HG03457 (cell line): ENCODE measurements at regions not wholly inside any gene's neighbourhood (a gene's known extent, or its start where the extent isn't known, plus 50 kb on each side); places are given as distances from the start of the nearest gene placed in this dataset.
"Not testable (repeated sequence)": the region's sequence is repeated elsewhere in the genome, so short reads cannot be mapped to it uniquely, and the experiment has no call there.

Source experiments
- ATAC-seq: cut with Tn5 transposase; IDR thresholded peaks from one replicate; pipeline ENCODE4 v1.9.1; 2021; ENCODE audit warnings: moderate number of reproducible peaks; ENCODE audit not compliant: unreplicated experiment

DNA sequence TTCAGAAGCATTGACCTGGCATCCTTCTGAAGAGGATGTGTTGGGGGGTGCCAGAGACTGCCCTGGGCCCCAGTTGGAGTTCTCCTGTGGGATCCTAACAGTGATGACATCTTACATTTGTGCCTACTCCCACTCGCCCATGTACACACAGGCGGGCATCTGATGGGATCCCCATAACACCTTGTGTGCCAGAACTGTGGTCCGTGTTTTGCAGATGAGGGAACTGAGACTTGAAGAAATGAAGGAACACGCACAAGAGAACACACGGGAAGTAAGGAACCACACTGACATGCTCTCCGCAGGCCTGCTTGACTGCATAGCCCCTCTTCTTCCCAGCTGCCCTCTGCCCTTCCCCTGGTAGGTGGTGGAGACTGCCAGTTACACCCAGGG lies 255.3 kb downstream of the MYCN start:
- ATAC-seq, result no peak

DNA sequence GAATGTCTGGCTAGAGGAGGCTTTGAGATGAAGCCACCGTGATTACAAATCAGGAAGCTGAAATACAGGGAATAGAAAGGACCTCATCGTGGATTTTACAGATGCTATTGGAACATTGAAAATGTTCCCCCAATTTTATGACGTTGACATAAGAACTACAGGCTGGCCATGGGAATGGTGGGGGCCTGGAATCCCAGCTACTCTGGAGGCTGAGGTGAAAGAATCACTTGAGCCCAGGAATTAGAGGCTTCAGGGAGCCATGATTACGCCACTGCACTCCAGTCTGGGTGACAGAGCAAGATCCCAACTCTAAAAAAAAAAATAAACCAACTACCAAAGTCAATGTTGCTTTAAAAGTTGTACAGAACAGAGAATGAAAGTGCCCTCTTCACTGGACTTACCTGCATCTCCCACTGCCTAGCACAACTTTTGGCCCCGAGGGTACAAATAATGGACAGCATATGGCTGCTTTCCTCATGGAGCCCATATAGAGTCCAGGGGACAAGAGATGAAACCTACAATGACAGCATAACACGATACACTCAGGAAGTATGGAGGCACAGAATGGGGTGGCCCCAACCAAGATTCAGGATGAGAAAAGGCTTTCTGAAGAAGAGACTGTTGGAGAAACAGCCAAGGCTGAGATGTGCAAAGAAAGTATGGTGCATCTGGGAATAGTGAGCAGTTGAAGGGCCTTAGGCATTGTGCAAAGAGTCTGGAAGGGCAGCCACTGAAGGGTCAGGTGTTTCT lies 254.8 kb downstream of the MYCN start:
- ATAC-seq, result no peak

DNA sequence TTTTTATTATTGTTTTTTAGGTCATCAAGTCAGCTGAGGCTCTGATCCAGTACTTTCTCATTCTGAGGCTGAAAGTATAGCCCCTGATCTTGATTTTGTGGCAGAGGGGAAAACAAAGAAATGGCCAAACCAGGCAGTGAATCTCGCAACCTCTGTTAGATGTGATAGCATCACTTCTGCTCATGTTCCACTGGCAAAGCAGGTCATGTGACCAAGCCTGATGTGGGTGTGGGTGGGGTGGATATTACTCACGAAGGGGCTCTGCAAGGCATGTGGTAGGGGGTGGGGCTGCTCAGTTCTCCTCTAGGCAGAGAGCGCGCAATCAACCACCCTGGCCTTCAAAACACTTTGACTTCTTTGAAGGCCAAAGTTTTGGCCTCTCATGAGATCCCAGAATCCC lies 254.2 kb downstream of the MYCN start:
- no peak for ATAC-seq

DNA sequence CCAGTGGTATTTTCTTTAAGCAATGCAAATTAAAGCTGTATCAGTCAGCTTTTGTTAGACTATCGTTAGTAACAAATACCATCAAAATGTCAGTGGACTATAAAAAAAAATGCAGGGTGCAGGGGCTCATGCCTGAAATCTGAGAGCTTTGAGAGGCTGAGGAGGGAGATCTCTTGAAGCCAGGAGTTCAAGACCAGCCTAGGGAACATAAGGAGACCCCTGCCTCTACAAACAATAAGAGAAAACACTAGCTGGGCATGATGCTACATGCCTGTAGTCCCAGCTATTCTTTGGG lies 253.7 kb downstream of the MYCN start:
- no peak for ATAC-seq

DNA sequence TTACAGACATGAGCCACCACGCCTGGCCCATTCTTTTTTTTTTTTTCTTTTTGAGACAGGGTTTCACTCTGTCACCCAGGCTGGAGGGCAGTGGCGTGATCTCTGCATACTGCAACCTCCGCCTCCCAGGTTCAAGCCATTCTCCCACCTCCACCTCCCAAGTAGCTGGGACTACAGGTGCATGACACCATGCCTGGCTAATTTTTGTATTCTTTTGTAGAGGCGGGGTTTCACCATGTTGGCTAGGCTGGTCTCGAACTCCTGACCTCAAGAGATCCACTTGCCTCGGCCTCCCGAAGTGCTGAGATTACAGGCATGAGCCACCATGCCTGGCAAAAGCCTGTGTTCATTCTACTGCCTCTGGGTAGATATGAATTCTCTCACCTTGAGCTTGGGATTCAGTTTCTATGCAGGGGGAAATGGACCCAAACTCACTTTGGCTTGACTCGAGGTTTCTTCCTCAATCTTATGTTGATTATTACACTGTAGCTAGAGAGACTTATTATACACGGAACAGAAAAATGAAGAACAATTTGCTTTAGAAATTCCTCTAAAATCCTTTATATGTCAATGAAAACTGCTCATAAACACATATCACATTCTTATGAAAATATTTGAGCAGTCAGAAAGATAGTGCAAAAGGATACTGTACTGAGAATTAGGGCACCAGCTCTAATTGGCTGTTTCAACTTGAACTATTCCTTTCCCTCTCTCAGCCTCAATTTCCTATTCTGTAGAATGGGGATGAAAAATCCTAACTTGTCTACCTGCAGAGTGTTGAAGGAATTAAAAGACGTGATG lies 252.3 kb downstream of the MYCN start:
- no peak for ATAC-seq

DNA sequence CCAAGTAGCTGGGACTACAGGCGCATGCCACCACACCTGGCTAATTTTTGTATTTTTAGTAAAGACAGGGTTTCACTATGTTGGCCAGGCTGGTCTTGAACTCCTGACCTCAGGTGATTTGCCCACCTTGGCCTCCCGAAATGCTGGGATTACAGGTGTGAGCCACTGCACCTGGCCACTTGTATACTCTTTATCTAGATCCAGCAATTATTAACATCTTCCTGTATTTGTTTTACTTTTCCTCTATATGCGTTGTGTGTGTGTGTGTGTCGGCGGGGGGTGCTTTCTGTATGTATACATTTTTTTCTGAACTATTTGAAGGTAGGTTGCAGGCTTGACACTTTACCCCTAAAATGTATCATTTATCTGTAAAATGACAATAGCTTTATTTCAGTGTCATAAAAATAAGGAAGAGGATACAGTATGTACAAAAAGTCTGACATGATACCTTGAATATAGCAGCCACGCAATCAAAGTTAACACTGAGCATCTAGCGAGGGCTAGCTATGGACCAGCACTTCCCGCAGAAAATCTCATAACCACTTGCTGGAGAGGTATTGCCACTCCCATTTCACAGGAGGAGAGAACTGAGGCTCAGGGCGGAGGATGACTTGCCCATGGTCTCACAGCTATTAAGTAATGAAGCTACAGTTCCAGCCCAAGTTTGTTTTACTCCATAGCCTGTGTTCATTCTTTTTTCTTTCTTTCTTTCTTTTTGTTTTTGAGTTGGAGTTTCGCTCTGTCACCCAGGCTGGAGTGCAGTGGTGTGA lies 251.3 kb downstream of the MYCN start:
- no peak for ATAC-seq

DNA sequence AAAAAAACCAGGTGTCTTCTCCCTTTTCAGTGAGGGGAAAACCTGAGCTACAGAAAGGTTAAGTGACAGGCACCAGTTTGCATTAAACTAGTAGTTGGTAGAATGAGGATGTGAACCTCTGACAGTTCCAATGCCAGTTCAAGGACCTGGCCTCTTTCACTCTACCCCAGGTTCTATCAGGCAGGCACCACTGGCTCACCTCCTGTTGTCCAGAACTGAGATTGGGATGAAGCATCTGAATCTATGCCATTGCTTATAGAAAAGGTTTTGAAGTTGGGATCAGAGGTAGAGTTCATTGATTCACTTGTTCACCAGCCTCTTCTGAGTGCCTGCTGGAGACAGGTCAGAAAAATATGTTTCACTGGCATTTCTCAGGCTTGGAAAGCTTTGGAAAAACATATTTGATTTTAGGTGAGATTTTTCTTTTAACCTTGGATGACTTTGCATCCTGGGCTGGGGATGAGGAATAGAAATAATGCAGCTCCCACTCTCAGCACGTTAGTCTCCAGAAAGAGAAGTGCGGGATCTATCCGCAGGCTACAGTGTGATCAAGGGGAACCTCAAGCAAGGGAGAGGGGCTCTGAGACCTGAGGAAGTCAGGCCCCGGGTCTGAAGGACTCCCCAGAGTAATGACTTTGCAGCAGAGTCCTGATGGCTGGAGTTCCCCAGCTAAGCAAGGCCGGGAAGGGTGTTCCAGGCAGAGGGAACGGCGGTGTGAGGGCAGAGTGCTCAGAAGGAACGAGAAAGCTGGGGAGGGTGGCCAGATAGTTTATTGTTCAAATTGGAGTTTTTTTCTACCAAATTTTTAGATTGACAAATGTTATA lies 250.3 kb downstream of the MYCN start:
- ATAC-seq, result no peak

DNA sequence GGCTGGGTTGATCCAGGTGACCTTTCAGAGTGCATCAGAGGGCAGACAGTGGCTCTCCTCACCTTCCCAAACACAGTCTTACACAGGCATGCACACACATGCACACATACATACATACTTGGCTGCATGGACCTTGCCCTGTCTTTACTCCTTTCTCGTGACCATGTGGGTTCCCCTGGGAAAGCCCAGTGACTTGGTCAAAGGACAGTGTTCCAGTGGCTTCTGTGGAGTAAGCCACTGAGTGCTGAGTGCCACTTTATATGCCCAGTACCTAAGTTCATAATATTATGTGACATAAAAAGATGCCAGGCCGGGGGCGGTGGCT lies 249.4 kb downstream of the MYCN start:
- ATAC-seq, result no peak

DNA sequence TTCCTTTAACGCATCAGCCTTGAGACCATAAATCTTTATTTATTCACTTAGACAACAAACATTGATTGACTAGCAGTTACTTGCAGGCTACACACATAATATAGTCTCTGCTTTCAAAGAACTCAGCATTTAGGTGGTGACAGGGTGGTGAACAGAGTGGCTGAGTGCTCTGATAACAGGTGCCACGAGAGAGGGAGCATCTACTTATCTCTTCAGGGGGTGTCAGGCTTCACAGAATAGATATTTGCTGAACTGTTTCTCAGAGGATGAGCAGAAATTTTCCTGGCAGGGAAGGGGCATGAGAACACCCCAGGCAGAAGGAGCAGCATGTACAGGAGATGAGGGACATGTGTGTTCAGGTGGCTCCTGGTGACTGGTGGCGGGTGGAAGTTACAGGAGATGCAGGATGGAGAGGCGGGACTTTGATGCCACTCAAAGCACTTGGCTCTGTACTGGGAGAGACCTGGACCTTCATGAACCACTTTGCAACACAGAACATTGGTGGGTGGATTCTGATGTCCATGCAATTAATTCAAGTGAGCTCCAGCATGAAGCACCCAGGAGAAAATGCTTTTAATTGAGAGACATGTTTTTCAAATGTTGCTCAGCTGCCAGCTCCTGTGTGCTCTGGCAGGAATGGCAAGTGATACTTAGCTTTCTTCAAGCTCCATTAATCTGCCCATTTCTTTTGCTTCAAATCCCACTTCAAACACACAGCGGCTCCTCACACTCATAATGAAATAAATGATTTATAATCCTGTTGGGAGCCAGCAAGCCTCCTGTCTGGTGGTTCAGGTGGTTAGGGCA lies 248.9 kb downstream of the MYCN start:
- ATAC-seq, result no peak

DNA sequence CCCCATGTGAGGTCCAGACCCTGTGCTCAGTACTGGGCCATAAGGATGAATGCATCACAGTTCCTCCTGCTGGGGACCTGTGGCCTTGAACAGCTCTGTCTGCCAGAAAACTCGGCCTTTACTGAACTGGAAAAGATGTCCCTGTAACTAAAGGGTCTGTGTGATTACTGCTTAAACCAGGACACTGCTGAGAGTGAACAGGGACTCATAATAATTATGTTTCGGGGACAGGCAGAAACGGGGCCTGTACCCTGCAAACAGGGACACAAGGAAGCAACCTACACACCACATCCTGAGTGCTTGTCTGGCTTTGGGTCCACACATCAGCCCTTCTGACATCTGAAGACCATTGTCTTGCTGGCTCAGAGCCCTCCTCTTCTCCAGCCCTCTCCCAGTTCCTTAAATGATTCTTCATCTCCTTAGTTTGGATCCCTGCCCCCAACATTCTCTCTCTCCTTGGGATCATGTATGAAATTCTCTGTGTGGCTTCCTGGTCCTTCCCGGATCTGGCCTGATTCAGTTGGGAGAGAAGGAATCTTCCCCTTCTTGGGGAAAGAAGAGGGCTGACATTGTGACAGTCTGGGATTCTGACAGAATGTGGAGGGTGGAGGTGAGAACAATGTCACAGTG lies 248.0 kb downstream of the MYCN start:
- no peak for ATAC-seq

DNA sequence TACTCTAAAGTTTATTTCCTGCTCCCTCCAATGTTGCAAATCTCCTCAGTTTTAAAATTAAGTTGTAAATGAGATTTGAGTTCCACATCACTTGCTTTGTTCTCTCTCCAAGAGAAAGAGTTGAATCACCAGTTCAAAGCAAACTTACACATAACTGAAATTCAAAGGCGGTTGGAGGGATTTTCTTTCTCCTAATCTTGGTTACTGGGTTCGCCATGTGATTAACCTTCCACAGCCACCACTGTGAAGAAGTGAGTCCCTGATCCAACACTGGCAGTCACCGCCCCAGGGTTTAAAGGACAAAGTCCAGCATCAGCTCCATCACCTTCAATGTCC lies 247.1 kb downstream of the MYCN start:
- no peak for ATAC-seq

DNA sequence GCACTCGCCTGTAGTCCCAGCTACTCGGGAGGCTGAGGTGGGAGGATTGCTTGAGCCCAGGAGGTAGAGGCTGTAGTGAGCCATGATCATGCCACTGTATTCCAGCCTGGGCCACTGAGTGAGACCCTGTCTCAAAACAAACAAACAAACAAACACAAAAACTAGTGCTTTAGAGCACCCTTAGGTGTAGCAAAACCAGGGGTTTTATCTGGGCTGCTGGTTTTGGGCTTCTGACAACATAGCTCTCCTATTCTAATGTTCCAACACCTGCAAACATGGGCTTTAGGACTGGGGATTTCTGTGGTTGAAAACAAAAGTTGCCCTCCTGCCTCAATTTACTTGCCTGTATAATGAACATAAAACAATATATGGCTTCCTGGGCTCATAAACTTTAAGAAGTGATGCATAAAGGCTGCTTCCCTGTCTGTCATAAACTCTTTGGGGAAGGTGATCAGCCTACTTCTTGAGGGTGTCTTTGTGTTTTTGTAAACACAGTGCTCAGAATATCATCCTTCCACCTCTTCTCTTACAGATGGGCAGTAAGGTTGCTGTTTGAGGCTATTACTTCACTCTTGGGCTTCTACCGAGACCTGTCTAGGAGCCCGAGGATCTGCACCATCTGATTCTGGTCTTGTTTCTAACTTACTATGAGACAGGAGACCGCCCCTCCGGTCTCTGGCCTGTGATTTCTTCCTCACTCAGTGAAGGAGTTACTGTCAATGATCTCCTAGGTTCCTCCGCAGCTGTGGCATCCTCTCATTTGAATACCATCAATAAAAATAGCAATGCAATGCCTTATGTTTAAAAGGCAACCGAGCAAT lies 246.5 kb downstream of the MYCN start:
- ATAC-seq, result no peak

DNA sequence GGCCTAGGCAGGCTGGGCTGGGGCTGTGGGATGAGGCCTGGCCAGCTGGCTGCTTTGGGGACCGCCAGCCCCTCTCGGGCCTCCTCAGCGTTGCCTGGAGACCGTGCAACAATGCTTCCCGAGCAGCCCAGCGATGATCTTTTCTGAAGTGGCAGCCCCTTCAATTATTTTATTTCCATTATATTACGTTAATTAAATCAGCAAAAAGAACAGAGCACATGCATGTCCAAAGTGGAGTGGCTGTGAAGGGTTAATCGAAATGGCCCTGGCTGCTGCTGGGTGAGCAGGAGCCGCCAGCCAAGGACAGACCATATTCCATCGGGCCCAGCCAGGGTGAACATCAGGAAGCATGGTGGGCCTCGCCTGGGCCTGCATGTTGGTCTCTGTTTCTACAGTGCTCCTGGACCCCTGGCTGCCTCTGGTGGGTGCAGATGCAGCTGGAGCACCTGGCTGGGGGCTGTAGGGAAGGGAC lies 245.5 kb downstream of the MYCN start:
- ATAC-seq, result no peak

DNA sequence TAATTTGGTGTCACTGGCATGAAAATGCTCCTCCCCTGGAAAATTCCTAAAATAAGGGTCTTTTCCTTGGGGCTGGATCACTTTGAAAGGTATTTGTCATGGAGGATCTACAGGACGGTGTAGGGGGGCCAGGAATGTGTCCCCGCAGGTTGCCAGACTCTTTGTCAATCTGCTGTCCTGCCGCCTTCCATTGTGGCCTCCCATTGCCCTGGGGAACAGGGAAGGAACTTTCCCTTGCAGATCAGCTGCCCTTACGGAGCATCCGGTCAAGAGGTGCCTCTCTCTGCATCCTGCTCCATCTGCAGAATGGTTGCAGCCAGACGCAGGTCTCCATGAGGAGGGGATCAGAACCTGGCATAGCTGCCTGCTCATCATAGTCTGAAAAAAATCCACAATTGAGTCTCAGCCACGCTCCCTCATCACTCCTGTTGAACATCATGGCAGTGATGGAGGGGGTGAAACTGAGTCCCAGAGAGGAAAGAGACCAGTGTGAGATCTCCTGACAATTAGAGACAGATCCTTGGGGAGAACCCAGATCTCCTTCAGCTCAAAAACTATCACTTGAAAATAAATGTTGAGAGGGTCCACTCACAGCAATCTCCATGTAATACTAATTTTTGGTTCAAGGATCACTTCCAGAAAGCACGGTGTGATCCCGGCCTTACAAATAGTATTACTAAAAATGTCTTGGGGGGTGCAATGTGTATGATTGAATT lies 244.8 kb downstream of the MYCN start:
- no peak for ATAC-seq

DNA sequence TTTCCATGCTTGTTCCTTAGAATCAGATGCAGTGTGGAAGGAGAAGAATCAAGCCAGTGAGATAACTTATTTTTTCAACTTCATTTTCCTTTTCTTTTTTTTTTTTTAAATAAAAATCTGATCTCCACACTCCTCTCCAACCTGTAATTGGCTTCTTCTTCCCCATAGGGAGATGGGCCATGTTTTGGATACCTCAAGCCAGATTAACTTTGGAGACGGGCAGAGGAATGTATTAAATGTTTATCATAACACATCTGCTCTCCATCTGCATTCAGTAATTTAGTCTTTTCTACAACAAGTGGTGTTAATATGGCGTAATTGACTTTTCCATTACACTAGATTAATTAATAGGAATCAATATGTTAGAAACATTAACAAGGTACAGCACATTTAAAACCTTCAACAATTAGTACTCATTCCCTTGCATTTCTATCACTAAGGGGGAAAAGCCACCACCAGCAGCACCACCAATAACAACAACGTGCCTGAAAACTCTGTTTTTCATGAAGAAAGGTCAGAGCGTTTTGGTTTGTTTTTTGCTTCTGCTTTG lies 244.1 kb downstream of the MYCN start:
- no peak for ATAC-seq

DNA sequence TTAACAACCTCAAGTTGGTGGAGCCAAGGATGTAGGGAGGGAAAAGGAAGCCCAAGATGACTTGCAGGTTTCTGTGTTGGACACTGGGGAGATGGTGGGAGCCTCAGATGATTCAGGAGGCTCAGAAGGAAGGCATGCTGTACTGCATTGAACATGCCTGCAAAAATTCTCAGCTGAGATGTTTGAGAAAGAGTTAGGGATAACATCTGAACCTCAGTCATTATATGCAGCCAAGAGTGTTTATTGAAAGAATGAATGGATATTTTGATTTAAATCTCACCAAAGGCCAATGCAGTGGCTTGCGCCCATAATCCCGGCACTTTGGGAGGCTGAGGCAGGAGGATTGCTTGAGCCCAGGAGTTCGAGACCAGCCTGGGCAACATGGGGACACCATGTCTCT lies 243.0 kb downstream of the MYCN start:
- no peak for ATAC-seq

DNA sequence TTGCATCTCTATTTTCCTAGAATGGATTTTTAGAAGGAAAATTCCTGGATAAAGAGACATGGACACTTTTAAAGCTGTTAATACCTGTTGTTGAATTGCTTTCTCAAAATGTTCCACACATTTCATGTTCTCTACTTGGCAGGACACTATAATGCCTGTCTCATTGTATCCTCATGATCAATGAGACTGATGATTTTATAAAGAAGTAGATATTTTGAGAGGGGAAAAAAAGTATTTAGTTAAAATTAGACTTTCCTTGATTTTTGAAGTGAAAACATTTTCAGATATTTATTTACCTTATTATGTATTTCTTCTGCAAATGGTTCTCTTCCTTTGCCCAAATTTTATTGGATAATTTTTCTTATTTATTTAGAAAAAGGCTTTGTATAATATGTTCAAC lies 242.5 kb downstream of the MYCN start:
- no peak for ATAC-seq

DNA sequence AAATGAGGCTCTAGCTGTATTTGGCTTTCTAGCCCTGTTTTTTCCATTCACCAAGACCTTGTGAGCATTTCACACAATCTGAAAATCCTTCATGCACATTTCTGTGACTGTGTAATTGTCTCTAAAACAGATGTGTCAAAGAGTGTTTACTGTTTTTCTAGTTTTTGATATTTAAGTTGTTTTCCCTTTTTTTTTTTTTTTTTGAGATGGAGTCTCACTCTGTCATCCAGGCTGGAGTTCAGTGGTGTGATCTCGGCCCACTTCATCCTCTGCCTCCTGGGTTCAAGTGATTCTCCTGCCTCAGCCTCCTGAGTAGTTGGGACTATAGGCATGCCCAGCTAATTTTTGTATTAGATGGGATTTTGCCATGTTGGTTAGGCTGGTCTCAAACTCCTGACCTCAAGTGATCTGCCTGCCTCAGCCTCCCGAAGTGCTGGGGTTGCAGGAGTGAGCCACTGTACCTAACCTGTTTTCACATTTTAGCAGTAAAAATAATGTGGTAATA lies 242.0 kb downstream of the MYCN start:
- not testable (repeated sequence) for ATAC-seq
